ENCODE measurements at regions not wholly inside any gene's neighbourhood (a gene's known extent, or its start where the extent isn't known, plus 50 kb on each side); places are given as distances from the start of the nearest gene placed in this dataset.

DNA sequence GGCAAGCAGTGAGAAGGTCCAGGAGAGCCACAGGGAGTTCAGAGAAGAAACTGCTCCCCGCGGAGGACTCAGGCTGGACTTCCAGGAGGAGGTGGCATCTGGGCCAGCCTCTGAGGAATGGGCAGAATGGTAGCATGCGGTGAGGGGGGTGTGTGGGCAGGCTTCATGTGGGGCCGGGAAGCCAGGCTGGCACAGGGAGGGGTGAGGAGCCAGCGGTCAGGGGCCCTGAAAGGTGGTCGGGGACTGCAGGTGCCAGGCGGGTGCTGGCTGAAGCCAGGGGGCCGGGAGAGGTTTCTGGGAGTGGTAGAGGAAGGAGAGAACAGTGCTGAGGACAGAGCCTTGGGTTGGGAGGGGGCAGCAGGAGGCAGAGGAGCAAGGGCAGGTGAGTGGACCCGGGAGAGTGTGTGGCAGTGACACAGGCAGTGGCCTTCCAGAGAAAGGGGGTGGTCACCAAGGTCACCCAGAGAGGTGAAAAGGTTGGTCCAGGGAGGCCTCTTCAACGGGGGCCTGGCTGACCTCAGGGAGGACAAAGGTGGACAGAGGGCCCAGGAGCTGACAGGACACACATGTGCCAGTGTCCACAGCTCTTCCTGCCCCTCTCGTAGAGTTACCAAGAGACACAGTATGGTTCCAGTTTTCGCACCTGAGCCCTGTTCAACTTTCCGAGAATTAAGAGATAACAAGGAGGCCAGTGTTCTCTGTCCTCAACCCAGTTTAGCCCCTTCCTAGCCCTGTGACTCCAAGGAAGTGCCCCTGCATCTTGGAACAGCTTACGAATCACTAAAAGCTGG, 101.2 kb upstream of the ASB18 start:
- DNase-seq (ENCODE audit: low spot score) = no peak
- CTCF ChIA-PET (ENCODE audit: low intra/inter-chr PET ratio, low total read pairs) = no interaction called here
- POLR2A ChIA-PET = no interaction called here

DNA sequence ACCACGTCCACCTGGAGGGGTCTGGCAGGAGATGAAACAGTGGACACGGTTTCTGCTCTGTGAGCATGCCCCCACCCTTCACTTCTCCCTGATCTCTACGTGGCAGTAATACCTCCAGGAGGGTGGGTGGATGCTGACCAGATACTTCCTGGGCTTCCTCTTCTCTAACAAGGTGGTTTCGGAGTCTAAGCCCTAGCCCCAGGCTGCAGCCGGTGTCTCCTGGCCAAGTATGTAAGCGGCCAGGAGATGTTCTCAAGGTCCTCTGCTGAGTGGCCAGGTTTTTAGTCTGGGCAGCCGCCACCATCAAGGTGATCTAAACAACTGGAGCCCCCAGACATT, 101.8 kb upstream of the ASB18 start:
- Histone ChIP-seq H2AFZ (ENCODE audit: low read length) (no peak overlapping the region), H3K79me2 (ENCODE audit: insufficient read depth, low read length) (no peaks in the 10 kb centered on the region), H3K9ac (ENCODE audit: insufficient read depth, low read depth, low read length) (no peak overlapping the region), H3K36me3 (replicated peaks in 1 of 2; ENCODE audit: control insufficient read depth in 1 of 2, insufficient read depth in 2 of 2, low read length in 2 of 2) (no peaks in the 10 kb centered on the region), H3K4me2 (ENCODE audit: low read depth, low read length) (no peak overlapping the region), H3K27me3 (ENCODE audit: control insufficient read depth in 1 of 2, insufficient read depth in 2 of 2, low read length in 2 of 2) (peaks cover 9 to 70% of the 10 kb centered on the region in 2 experiments; a peak in 4 of 5 replicates), H3K27ac (ENCODE audit: extremely low read length, insufficient read depth, low read length) (no peak overlapping the region), H3K9me3 (ENCODE audit: low read length) (no peaks in the 10 kb centered on the region), H3K4me1 (ENCODE audit: insufficient read depth, low read length) (no peaks in the 10 kb centered on the region), H4K20me1 (ENCODE audit: insufficient read depth, low read length) (no peaks in the 10 kb centered on the region), H3K4me3 (replicated peaks in 1 of 3; ENCODE audit: insufficient read depth in 1 of 3, low read depth in 2 of 3, low read length in 3 of 3) (no peak overlapping the region)
- FAIRE-seq (no peak), ATAC-seq (no peak), DNase-seq (ENCODE audit: low spot score) (no peak)
- in situ Hi-C loops (cut with HindIII; ENCODE audit: extremely low pct_ligation_motif_present, low pct_unique_long_range_greater_than_20kb) = no loop called here
- no TSS peak for BruUV-seq (replicated peaks)
- POLR2A ChIA-PET = no interaction called here
- WGBS (ENCODE audit: low lambda C conversion rate) = 23% methylated on average over 6 of the region's 7 CpGs
- CTCF ChIA-PET (ENCODE audit: low intra/inter-chr PET ratio, low total read pairs) = no interaction called here
- intact Hi-C loops (cut with micrococcal nuclease; ENCODE audit: unreplicated experiment) = no loop called here
- TF ChIP-seq, protein P1, sequence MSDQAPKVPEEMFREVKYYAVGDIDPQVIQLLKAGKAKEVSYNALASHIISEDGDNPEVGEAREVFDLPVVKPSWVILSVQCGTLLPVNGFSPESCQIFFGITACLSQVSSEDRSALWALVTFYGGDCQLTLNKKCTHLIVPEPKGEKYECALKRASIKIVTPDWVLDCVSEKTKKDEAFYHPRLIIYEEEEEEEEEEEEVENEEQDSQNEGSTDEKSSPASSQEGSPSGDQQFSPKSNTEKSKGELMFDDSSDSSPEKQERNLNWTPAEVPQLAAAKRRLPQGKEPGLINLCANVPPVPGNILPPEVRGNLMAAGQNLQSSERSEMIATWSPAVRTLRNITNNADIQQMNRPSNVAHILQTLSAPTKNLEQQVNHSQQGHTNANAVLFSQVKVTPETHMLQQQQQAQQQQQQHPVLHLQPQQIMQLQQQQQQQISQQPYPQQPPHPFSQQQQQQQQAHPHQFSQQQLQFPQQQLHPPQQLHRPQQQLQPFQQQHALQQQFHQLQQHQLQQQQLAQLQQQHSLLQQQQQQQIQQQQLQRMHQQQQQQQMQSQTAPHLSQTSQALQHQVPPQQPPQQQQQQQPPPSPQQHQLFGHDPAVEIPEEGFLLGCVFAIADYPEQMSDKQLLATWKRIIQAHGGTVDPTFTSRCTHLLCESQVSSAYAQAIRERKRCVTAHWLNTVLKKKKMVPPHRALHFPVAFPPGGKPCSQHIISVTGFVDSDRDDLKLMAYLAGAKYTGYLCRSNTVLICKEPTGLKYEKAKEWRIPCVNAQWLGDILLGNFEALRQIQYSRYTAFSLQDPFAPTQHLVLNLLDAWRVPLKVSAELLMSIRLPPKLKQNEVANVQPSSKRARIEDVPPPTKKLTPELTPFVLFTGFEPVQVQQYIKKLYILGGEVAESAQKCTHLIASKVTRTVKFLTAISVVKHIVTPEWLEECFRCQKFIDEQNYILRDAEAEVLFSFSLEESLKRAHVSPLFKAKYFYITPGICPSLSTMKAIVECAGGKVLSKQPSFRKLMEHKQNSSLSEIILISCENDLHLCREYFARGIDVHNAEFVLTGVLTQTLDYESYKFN (CRISPR knock-in tag; conservative IDR thresholded peaks at IDR 0.05) = no peak
- TF ChIP-seq, protein P2, sequence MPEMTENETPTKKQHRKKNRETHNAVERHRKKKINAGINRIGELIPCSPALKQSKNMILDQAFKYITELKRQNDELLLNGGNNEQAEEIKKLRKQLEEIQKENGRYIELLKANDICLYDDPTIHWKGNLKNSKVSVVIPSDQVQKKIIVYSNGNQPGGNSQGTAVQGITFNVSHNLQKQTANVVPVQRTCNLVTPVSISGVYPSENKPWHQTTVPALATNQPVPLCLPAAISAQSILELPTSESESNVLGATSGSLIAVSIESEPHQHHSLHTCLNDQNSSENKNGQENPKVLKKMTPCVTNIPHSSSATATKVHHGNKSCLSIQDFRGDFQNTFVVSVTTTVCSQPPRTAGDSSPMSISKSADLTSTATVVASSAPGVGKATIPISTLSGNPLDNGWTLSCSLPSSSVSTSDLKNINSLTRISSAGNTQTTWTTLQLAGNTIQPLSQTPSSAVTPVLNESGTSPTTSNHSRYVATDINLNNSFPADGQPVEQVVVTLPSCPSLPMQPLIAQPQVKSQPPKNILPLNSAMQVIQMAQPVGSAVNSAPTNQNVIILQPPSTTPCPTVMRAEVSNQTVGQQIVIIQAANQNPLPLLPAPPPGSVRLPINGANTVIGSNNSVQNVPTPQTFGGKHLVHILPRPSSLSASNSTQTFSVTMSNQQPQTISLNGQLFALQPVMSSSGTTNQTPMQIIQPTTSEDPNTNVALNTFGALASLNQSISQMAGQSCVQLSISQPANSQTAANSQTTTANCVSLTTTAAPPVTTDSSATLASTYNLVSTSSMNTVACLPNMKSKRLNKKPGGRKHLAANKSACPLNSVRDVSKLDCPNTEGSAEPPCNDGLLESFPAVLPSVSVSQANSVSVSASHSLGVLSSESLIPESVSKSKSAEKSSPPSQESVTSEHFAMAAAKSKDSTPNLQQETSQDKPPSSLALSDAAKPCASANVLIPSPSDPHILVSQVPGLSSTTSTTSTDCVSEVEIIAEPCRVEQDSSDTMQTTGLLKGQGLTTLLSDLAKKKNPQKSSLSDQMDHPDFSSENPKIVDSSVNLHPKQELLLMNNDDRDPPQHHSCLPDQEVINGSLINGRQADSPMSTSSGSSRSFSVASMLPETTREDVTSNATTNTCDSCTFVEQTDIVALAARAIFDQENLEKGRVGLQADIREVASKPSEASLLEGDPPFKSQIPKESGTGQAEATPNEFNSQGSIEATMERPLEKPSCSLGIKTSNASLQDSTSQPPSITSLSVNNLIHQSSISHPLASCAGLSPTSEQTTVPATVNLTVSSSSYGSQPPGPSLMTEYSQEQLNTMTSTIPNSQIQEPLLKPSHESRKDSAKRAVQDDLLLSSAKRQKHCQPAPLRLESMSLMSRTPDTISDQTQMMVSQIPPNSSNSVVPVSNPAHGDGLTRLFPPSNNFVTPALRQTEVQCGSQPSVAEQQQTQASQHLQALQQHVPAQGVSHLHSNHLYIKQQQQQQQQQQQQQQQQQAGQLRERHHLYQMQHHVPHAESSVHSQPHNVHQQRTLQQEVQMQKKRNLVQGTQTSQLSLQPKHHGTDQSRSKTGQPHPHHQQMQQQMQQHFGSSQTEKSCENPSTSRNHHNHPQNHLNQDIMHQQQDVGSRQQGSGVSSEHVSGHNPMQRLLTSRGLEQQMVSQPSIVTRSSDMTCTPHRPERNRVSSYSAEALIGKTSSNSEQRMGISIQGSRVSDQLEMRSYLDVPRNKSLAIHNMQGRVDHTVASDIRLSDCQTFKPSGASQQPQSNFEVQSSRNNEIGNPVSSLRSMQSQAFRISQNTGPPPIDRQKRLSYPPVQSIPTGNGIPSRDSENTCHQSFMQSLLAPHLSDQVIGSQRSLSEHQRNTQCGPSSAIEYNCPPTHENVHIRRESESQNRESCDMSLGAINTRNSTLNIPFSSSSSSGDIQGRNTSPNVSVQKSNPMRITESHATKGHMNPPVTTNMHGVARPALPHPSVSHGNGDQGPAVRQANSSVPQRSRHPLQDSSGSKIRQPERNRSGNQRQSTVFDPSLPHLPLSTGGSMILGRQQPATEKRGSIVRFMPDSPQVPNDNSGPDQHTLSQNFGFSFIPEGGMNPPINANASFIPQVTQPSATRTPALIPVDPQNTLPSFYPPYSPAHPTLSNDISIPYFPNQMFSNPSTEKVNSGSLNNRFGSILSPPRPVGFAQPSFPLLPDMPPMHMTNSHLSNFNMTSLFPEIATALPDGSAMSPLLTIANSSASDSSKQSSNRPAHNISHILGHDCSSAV (CRISPR knock-in tag; IDR thresholded peaks at IDR 0.05; ENCODE audit: borderline replicate concordance) = no peak
- TF ChIP-seq, protein P3, sequence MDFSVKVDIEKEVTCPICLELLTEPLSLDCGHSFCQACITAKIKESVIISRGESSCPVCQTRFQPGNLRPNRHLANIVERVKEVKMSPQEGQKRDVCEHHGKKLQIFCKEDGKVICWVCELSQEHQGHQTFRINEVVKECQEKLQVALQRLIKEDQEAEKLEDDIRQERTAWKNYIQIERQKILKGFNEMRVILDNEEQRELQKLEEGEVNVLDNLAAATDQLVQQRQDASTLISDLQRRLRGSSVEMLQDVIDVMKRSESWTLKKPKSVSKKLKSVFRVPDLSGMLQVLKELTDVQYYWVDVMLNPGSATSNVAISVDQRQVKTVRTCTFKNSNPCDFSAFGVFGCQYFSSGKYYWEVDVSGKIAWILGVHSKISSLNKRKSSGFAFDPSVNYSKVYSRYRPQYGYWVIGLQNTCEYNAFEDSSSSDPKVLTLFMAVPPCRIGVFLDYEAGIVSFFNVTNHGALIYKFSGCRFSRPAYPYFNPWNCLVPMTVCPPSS (IDR thresholded peaks at IDR 0.05) = no peak

More for the DNA sequence above, 101.2 kb upstream of the ASB18 start:
- Histone ChIP-seq H3K9ac (ENCODE audit: insufficient read depth, low read depth, low read length) (no peak overlapping the region), H2AFZ (ENCODE audit: low read length) (no peak overlapping the region), H3K4me1 (ENCODE audit: insufficient read depth, low read length) (no peaks in the 10 kb centered on the region), H3K27me3 (ENCODE audit: control insufficient read depth in 1 of 2, insufficient read depth in 2 of 2, low read length in 2 of 2) (peaks cover 9 to 66% of the 10 kb centered on the region in 2 experiments; a peak in 4 of 5 replicates), H3K79me2 (ENCODE audit: insufficient read depth, low read length) (no peaks in the 10 kb centered on the region), H3K27ac (ENCODE audit: extremely low read length, insufficient read depth, low read length) (no peak overlapping the region), H4K20me1 (ENCODE audit: insufficient read depth, low read length) (no peaks in the 10 kb centered on the region), H3K4me2 (ENCODE audit: low read depth, low read length) (no peak overlapping the region), H3K4me3 (replicated peaks in 1 of 3; ENCODE audit: insufficient read depth in 1 of 3, low read depth in 2 of 3, low read length in 3 of 3) (no peak overlapping the region), H3K36me3 (replicated peaks in 1 of 2; ENCODE audit: control insufficient read depth in 1 of 2, insufficient read depth in 2 of 2, low read length in 2 of 2) (no peaks in the 10 kb centered on the region), H3K9me3 (ENCODE audit: low read length) (no peaks in the 10 kb centered on the region)
- 34% methylated on average over 14 of the region's 14 CpGs for WGBS (ENCODE audit: low lambda C conversion rate)
- FAIRE-seq = no peak
- in situ Hi-C loops (cut with HindIII; ENCODE audit: extremely low pct_ligation_motif_present, low pct_unique_long_range_greater_than_20kb) = no loop called here
- no TSS peak for BruUV-seq (replicated peaks)
- intact Hi-C loops (cut with micrococcal nuclease; ENCODE audit: unreplicated experiment) = no loop called here
- TF ChIP-seq ZSCAN29 (CRISPR knock-in tag; conservative IDR thresholded peaks at IDR 0.05) (no peak), TOE1 (CRISPR knock-in tag; IDR thresholded peaks at IDR 0.05) (no peak)
- no peak for ATAC-seq
